ENCODE measurements at regions not wholly inside any gene's neighbourhood (a gene's known extent, or its start where the extent isn't known, plus 50 kb on each side); places are given as distances from the start of the nearest gene placed in this dataset.
"Not testable (repeated sequence)": the region's sequence is repeated elsewhere in the genome, so short reads cannot be mapped to it uniquely, and the experiment has no call there.

- no peak for DNase-seq (ENCODE audit: low read depth in 2 of 2)
These were observed 250.2 kb downstream of the DACT1 start for GRCh38 chr14:58887931-58888330.

- DNase-seq (ENCODE audit: low read depth in 2 of 2), result no peak
These were observed 261.0 kb downstream of the DACT1 start for GRCh38 chr14:58898655-58899316.

GRCh38 chr14:58899317-58899713 lies 261.6 kb downstream of the DACT1 start:
- no peak for DNase-seq (ENCODE audit: low read depth in 2 of 2)

GRCh38 chr14:58901826-58902225 lies 264.1 kb downstream of the DACT1 start:
- DNase-seq (ENCODE audit: low read depth in 2 of 2), result no peak

- no peak for DNase-seq (ENCODE audit: low read depth in 2 of 2)
These were observed 267.0 kb downstream of the DACT1 start for GRCh38 chr14:58904776-58905175.

- DNase-seq (ENCODE audit: low read depth in 2 of 2), result no peak
These were observed 270.0 kb downstream of the DACT1 start for GRCh38 chr14:58907803-58908202.

GRCh38 chr14:58912287-58912686 lies 274.5 kb downstream of the DACT1 start:
- DNase-seq (ENCODE audit: low read depth in 2 of 2), result no peak

GRCh38 chr14:58912799-58913432 lies 275.2 kb downstream of the DACT1 start:
- no peak for DNase-seq (ENCODE audit: low read depth in 2 of 2)

- no peak for DNase-seq (ENCODE audit: low read depth in 2 of 2)
These were observed 274.1 kb upstream of the DAAM1 start for GRCh38 chr14:58914279-58914855.

- DNase-seq (ENCODE audit: low read depth in 2 of 2), result no peak
These were observed 272.8 kb upstream of the DAAM1 start for GRCh38 chr14:58915646-58916045.

GRCh38 chr14:58918066-58918738 lies 270.3 kb upstream of the DAAM1 start:
- no peak for DNase-seq (ENCODE audit: low read depth in 2 of 2)

GRCh38 chr14:58919217-58919616 lies 269.2 kb upstream of the DAAM1 start:
- DNase-seq (ENCODE audit: low read depth in 2 of 2), result no peak

- DNase-seq (ENCODE audit: low read depth in 2 of 2), result no peak
These were observed 268.2 kb upstream of the DAAM1 start for GRCh38 chr14:58920230-58920629.

- DNase-seq (ENCODE audit: low read depth in 2 of 2), result not testable (repeated sequence)
These were observed 266.1 kb upstream of the DAAM1 start for GRCh38 chr14:58922201-58922940.

- DNase-seq (ENCODE audit: low read depth in 2 of 2), result no peak
These were observed 264.6 kb upstream of the DAAM1 start for GRCh38 chr14:58923751-58924405.

GRCh38 chr14:58941629-58942028 lies 246.8 kb upstream of the DAAM1 start:
- no peak for DNase-seq (ENCODE audit: low read depth in 2 of 2)

- DNase-seq (ENCODE audit: low read depth in 2 of 2), result no peak
These were observed 246.0 kb upstream of the DAAM1 start for GRCh38 chr14:58942516-58942915.

- no peak for DNase-seq (ENCODE audit: low read depth in 2 of 2)
These were observed 244.0 kb upstream of the DAAM1 start for GRCh38 chr14:58944343-58944967.

GRCh38 chr14:58944968-58945356 lies 243.5 kb upstream of the DAAM1 start:
- no peak for DNase-seq (ENCODE audit: low read depth in 2 of 2)

GRCh38 chr14:58946431-58946830 lies 242.0 kb upstream of the DAAM1 start:
- no peak for DNase-seq (ENCODE audit: low read depth in 2 of 2)

- DNase-seq (ENCODE audit: low read depth in 2 of 2), result no peak
These were observed 241.3 kb upstream of the DAAM1 start for GRCh38 chr14:58947156-58947555.

All from stimulated activated CD8-positive, alpha-beta memory T cell treated with anti-CD3 and anti-CD28 coated beads, Interleukin-2, amount 100 ng/mL, for 1 hour (primary cell).